ENCODE measurements at regions not wholly inside any gene's neighbourhood (a gene's known extent, or its start where the extent isn't known, plus 50 kb on each side); places are given as distances from the start of the nearest gene placed in this dataset.
A peak's percentile ranks its signal among the peaks of the same experiment; 100 is the strongest.

- no peak overlapping the region for H2BK15ac ChIP-seq (ENCODE audit: low read depth, low read length)
- no peaks in the 10 kb centered on the region for H3K27me3 ChIP-seq (ENCODE audit: insufficient read depth, low read length)
- Mint-ChIP-seq H3K36me3 (ENCODE audit: insufficient read depth in 1 of 3, low read depth in 3 of 3) (no peaks in the 10 kb centered on the region), H3K9me3 (no peaks in the 10 kb centered on the region), H3K27ac (peak overlapping the region; percentile 68 to 98 (median 96); a peak in 3 of 7 replicates), H3K27me3 (ENCODE audit: low read depth) (no peaks in the 10 kb centered on the region), H3K4me3 (no peak overlapping the region), H3K4me1 (peaks cover 52 to 59% of the 10 kb centered on the region in 2 experiments)
- no peaks in the 10 kb centered on the region for H3K9me3 ChIP-seq (ENCODE audit: control insufficient read depth, low read depth, low read length)
- no peak overlapping the region for H2BK12ac ChIP-seq (ENCODE audit: insufficient read length, low read depth, low read length)
- no CpG with 5 or more reads among the region's 6 CpGs for WGBS (ENCODE audit: extremely low coverage, insufficient read length, low lambda C conversion rate)
- no peak overlapping the region for H3K18ac ChIP-seq (ENCODE audit: insufficient read length, low read depth, low read length)
- H3K4me2 ChIP-seq (ENCODE audit: insufficient read depth, insufficient read length, low read length): no peak overlapping the region
- H2BK5ac ChIP-seq (ENCODE audit: insufficient read length, low read length): no peak overlapping the region
- no peak overlapping the region for H2BK120ac ChIP-seq (ENCODE audit: low read depth, low read length, poor library complexity, severe bottlenecking)
- H2AFZ ChIP-seq (ENCODE audit: low read length): no peak overlapping the region
- no peak overlapping the region for H3K23ac ChIP-seq (ENCODE audit: insufficient read length, low read depth, low read length)
- TF ChIP-seq CTCF (conservative IDR thresholded peaks at IDR 0.05): no peak
- H3K79me1 ChIP-seq (ENCODE audit: insufficient read depth, low read depth, low read length, poor library complexity, severe bottlenecking): no peaks in the 10 kb centered on the region
- H4K91ac ChIP-seq (ENCODE audit: insufficient read length, low read depth, low read length): peak overlapping the region; percentile 49
- H4K20me1 ChIP-seq (ENCODE audit: control insufficient read depth, insufficient read depth, insufficient read length): no peaks in the 10 kb centered on the region
- no peak overlapping the region for H3K9ac ChIP-seq (ENCODE audit: extremely low read depth, insufficient read length, low read length)
- H3K79me2 ChIP-seq (ENCODE audit: insufficient read depth, low read length): no peaks in the 10 kb centered on the region
- H3K23me2 ChIP-seq (ENCODE audit: insufficient read length, low read depth, low read length, poor library complexity, severe bottlenecking): no peaks in the 10 kb centered on the region
- H3K14ac ChIP-seq (ENCODE audit: insufficient read depth, low read length): no peak overlapping the region
- H2BK20ac ChIP-seq (ENCODE audit: low read depth, low read length, poor library complexity, severe bottlenecking): no peak overlapping the region
- H2AK5ac ChIP-seq (ENCODE audit: insufficient read length, low read length): no peak overlapping the region
- no peak for DNase-seq
- H4K8ac ChIP-seq (replicated peaks; ENCODE audit: insufficient read length, low read depth, low read length): no peak overlapping the region
- H3K27ac ChIP-seq (ENCODE audit: insufficient read length, low read depth, low read length): peak overlapping the region; percentile 100
- H3T11ph ChIP-seq (ENCODE audit: low read length): no peak overlapping the region
- peaks cover 16% of the 10 kb centered on the region; the same call in 1 of the 2 replicates for H3K4me1 ChIP-seq (ENCODE audit: insufficient read depth, low read length)
- H3K56ac ChIP-seq (ENCODE audit: insufficient read length, low read depth, low read length): no peak overlapping the region
- no peak overlapping the region for H4K5ac ChIP-seq (ENCODE audit: insufficient read length, low read depth, low read length)
- no peak overlapping the region for H3K4ac ChIP-seq (ENCODE audit: low read depth, low read length)
These were observed 166.9 kb downstream of the MYCN start for GRCh38 chr2:16107246-16107645.

Data from H9 (cell line).